Esophagus muscularis mucosa (tissue), 4 donors: ENCODE measurements at regions not wholly inside any gene's neighbourhood (a gene's known extent, or its start where the extent isn't known, plus 50 kb on each side); places are given as distances from the start of the nearest gene placed in this dataset.

Source experiments
- EP300 ChIP-seq: sonication (generic); formaldehyde crosslinking; IDR thresholded peaks from one replicate; pipeline ENCODE4 v1.6.1; 2017; ENCODE audit warnings: antibody characterized with exemption
- POLR2A ChIP-seq: fragments of 450-650 bp; IDR thresholded peaks from one replicate; pipeline ENCODE4 v1.6.1; 2017; ENCODE audit warnings: antibody characterized with exemption, moderate library complexity, mild to moderate bottlenecking, low read depth
- TF ChIP-seq, protein P1 (sequence below), 3 experiments: fragments of 200-600 bp in 2 of 3; fragments of 450-650 bp in 1 of 3; sonication (generic) in 2 of 3; IDR thresholded peaks; one replicate each; pipeline ENCODE4 v1.5.1; 2017 to 2019; ENCODE audit warnings: antibody characterized with exemption in 3 of 3, mild to moderate bottlenecking in 2 of 3, moderate library complexity in 1 of 3

DNA sequence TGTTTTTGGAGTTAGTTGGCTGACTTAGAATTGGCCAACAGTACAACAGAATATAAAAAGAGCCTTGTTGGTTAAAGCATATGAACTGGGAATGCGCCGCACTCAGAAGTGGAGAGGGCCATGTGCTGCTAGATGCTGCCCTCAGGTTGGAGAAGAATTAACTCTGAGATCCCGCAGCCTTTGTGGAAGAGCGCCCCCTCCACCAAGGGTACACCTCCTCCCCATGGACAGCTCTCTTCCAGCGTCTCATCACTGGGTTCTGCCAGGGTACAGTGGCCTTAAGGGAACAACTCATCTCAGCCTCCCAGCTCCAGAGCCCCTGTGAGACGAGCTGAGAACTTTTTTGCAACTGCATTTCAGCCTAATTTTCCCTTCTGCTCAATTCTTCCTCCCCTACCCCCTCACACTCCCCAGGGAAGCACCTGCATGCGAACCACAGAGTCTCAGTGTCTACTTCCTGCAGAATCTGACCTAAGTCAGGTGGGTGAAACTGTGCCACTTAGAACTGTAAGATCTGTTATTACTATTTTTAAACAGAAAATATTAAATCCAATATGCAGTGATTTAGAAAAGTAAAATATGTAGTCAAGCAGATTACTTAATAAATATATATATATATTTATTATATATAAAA, 380.6 kb downstream of the RAB28 start:
- TF ChIP-seq, protein P1, sequence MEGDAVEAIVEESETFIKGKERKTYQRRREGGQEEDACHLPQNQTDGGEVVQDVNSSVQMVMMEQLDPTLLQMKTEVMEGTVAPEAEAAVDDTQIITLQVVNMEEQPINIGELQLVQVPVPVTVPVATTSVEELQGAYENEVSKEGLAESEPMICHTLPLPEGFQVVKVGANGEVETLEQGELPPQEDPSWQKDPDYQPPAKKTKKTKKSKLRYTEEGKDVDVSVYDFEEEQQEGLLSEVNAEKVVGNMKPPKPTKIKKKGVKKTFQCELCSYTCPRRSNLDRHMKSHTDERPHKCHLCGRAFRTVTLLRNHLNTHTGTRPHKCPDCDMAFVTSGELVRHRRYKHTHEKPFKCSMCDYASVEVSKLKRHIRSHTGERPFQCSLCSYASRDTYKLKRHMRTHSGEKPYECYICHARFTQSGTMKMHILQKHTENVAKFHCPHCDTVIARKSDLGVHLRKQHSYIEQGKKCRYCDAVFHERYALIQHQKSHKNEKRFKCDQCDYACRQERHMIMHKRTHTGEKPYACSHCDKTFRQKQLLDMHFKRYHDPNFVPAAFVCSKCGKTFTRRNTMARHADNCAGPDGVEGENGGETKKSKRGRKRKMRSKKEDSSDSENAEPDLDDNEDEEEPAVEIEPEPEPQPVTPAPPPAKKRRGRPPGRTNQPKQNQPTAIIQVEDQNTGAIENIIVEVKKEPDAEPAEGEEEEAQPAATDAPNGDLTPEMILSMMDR (IDR thresholded peaks at IDR 0.05): no peak
- no peak for TF ChIP-seq POLR2A
- TF ChIP-seq EP300: no peak
